Sigmoid colon (tissue), 4 donors: ENCODE measurements at regions not wholly inside any gene's neighbourhood (a gene's known extent, or its start where the extent isn't known, plus 50 kb on each side); places are given as distances from the start of the nearest gene placed in this dataset.

ENCODE experiments used
- EP300 ChIP-seq, 4 donors: sonication (generic); formaldehyde crosslinking; IDR thresholded peaks; one replicate each; pipeline ENCODE4 v1.6.1; 2017; ENCODE audit warnings: antibody characterized with exemption in 4 of 4
- POLR2A ChIP-seq, 2 donors: fragments of 450-650 bp; IDR thresholded peaks; one replicate each; pipeline ENCODE4 v1.6.1; 2016; ENCODE audit warnings: antibody characterized with exemption in 2 of 2, mild to moderate bottlenecking in 2 of 2, moderate library complexity in 2 of 2
- TF ChIP-seq, protein P1 (sequence below), 4 experiments: fragments of 450-650 bp in 3 of 4; fragments of 200-600 bp in 1 of 4; IDR thresholded peaks; one replicate each; pipeline ENCODE4 v1.5.1; 2016 to 2019; ENCODE audit warnings: antibody characterized with exemption in 4 of 4, mild to moderate bottlenecking in 3 of 4, moderate library complexity in 2 of 4

DNA sequence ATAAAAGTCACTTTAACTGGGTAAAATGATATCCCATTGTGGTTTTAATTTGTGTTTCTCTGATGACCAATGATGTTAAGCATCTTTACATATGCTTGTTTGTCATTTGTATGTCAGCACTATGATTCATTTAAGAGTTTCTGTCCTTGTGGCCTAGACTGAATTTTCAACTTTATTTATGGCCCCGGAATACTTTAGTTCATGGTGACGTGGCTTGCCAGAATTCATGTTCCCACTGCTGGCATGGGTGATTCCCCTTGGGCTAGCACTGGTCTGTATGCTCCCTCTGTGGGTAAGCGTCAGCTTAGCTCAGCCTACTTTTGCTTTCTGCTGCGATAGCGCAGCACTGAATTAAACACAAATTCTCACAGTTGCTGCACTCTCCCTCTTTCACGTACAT lies 436.3 kb upstream of the SGO1 start:
- TF ChIP-seq, protein P1, sequence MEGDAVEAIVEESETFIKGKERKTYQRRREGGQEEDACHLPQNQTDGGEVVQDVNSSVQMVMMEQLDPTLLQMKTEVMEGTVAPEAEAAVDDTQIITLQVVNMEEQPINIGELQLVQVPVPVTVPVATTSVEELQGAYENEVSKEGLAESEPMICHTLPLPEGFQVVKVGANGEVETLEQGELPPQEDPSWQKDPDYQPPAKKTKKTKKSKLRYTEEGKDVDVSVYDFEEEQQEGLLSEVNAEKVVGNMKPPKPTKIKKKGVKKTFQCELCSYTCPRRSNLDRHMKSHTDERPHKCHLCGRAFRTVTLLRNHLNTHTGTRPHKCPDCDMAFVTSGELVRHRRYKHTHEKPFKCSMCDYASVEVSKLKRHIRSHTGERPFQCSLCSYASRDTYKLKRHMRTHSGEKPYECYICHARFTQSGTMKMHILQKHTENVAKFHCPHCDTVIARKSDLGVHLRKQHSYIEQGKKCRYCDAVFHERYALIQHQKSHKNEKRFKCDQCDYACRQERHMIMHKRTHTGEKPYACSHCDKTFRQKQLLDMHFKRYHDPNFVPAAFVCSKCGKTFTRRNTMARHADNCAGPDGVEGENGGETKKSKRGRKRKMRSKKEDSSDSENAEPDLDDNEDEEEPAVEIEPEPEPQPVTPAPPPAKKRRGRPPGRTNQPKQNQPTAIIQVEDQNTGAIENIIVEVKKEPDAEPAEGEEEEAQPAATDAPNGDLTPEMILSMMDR (IDR thresholded peaks at IDR 0.05), result no peak
- TF ChIP-seq POLR2A (IDR thresholded peaks at IDR 0.05) (no peak), EP300 (IDR thresholded peaks at IDR 0.05) (no peak)
